ENCODE measurements at regions not wholly inside any gene's neighbourhood (a gene's known extent, or its start where the extent isn't known, plus 50 kb on each side); places are given as distances from the start of the nearest gene placed in this dataset.

DNA sequence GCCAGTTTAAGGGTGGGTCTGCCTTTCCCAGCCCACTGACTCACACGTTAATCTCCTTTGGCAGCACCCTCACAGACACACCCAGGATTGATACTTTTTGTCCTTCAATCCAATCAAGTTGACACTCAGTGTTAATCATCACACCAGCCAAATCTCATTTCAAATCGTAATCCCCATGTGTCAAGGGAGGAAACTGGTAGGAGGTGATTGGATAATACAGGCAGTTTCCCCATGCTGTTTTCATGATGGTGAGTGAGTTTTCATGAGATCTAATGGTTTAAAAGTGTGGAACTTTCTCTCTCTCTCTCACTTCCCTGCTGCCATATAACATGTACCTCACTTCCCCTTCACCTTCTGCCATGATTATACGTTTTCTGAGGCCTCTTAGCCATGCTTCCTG lies 647.2 kb upstream of the FRG1 start:
- TF ChIP-seq POLR2A (IDR thresholded peaks at IDR 0.05) (no peak), CTCF (IDR thresholded peaks at IDR 0.05) (no peak)
